Fibroblast of villous mesenchyme (primary cell): ENCODE measurements at regions not wholly inside any gene's neighbourhood (a gene's known extent, or its start where the extent isn't known, plus 50 kb on each side); places are given as distances from the start of the nearest gene placed in this dataset.

Experiments
- DNase-seq: peaks from one replicate; pipeline ENCODE4 v3.0.0-alpha.2; 2010; ENCODE audit warnings: low read depth
- H3K4me3 ChIP-seq: 2 replicates; pipeline ENCODE4 v1.5.1; 2011; ENCODE audit warnings: low read depth, mild to moderate bottlenecking, low read length
- CTCF ChIP-seq: IDR thresholded peaks from 2 replicates; pipeline ENCODE4 v1.5.1; 2012; ENCODE audit warnings: low read depth, mild to moderate bottlenecking, low read length; ENCODE audit not compliant: insufficient read depth

- TF ChIP-seq CTCF = no peak
- DNase-seq = no peak
- H3K4me3 ChIP-seq = no peak overlapping the region
Measured at GRCh38 chr13:100725472-100725871, 50.9 kb upstream of the TMTC4 start.

GRCh38 chr13:100724568-100724967 lies 50.0 kb upstream of the TMTC4 start:
- no peak for DNase-seq
- no peak for TF ChIP-seq CTCF
- no peak overlapping the region for H3K4me3 ChIP-seq
